Loucy (cell line): ENCODE measurements at regions not wholly inside any gene's neighbourhood (a gene's known extent, or its start where the extent isn't known, plus 50 kb on each side); places are given as distances from the start of the nearest gene placed in this dataset.
"Not testable (repeated sequence)": the region's sequence is repeated elsewhere in the genome, so short reads cannot be mapped to it uniquely, and the experiment has no call there.

Source experiments
- H2AFZ ChIP-seq: fragments of 200-600 bp; sonication (generic); 2 replicates; pipeline ENCODE4 v1.6.0; 2016; ENCODE audit warnings: antibody characterized with exemption, mild to moderate bottlenecking, low read length, moderate library complexity
- H3F3A ChIP-seq: fragments of 200-600 bp; 2 replicates; pipeline ENCODE4 v1.6.0; 2016; ENCODE audit warnings: antibody characterized with exemption, low read depth, mild to moderate bottlenecking
- H3K27me3 ChIP-seq: fragments of 200-600 bp; sonication (generic); 2 replicates; pipeline ENCODE4 v1.6.1; 2014; ENCODE audit warnings: low read length, mild to moderate bottlenecking; ENCODE audit not compliant: insufficient read depth, poor library complexity, severe bottlenecking
- H3K36me3 ChIP-seq: fragments of 200-600 bp; sonication (generic); 2 replicates; pipeline ENCODE4 v1.6.1; 2016; ENCODE audit warnings: low read length; ENCODE audit not compliant: insufficient read depth
- H3K4me1 ChIP-seq: fragments of 200-600 bp; sonication (generic); 2 replicates; pipeline ENCODE4 v1.5.1; 2014; ENCODE audit warnings: low read length, mild to moderate bottlenecking; ENCODE audit not compliant: insufficient read depth, poor library complexity, severe bottlenecking
- H3K4me2 ChIP-seq: fragments of 200-600 bp; sonication (generic); 2 replicates; pipeline ENCODE4 v1.6.0; 2014; ENCODE audit warnings: antibody characterized with exemption, low read length, low read depth, mild to moderate bottlenecking; ENCODE audit not compliant: poor library complexity, severe bottlenecking
- H3K4me3 ChIP-seq: fragments of 200-600 bp; sonication (generic); 2 replicates; pipeline ENCODE4 v1.5.1; 2014; ENCODE audit warnings: low read length, mild to moderate bottlenecking, mixed read lengths; ENCODE audit not compliant: poor library complexity, severe bottlenecking
- H3K79me2 ChIP-seq: fragments of 200-600 bp; sonication (generic); 2 replicates; pipeline ENCODE4 v1.6.1; 2014; ENCODE audit warnings: low read length; ENCODE audit not compliant: insufficient read depth
- H3K9ac ChIP-seq: fragments of 200-600 bp; sonication (generic); 2 replicates; pipeline ENCODE4 v1.6.0; 2014; ENCODE audit warnings: mild to moderate bottlenecking, low read depth, low read length, moderate library complexity; ENCODE audit not compliant: poor library complexity, severe bottlenecking
- H3K9me2 ChIP-seq: fragments of 200-600 bp; sonication (generic); replicated peaks from 2 replicates; pipeline ENCODE4 v1.6.1; 2016; ENCODE audit warnings: low read depth, low read length, mixed read lengths
- H3K9me3 ChIP-seq: fragments of 200-600 bp; sonication (generic); 2 replicates; pipeline ENCODE4 v1.6.1; 2014; ENCODE audit warnings: mild to moderate bottlenecking, antibody characterized with exemption, low read length, low read depth; ENCODE audit not compliant: insufficient read depth
- H4K20me1 ChIP-seq: fragments of 200-600 bp; sonication (generic); 2 replicates; pipeline ENCODE4 v1.6.0; 2014; ENCODE audit warnings: antibody characterized with exemption, low read length, mild to moderate bottlenecking; ENCODE audit not compliant: insufficient read depth, poor library complexity, severe bottlenecking
- EZH2phosphoT487 ChIP-seq: fragments of 200-600 bp; IDR thresholded peaks from 2 replicates; pipeline ENCODE4 v1.6.1; 2018; ENCODE audit warnings: antibody characterized with exemption, mild to moderate bottlenecking, moderate library complexity, borderline replicate concordance
- TF ChIP-seq, protein P1 (sequence below): fragments of 200-600 bp; sonication (generic); conservative IDR thresholded peaks from 2 replicates; pipeline ENCODE4 v1.5.1; 2014; ENCODE audit warnings: mild to moderate bottlenecking, antibody characterized with exemption, low read length

DNA sequence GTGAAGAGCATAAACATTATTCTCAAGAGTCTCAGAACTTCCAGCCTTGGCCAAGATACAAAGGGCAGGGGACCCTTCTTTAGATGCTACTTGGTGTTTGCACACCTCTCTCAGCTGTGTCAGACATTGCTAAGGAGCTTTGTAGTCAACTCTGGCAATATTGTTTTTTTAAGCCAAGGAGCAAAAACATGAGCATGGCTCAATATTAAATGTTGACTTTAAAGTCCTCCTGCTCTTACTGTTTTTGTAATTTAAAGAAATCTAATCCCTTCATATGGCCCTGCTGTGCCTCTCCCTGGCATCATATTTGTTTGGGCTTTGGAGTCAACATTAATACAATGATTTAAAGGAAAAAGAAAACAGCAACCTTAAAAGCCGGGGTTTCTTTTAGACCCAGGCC lies 67.9 kb upstream of the TMEM170B start:
- H3K9me2 ChIP-seq = no peaks in the 10 kb centered on the region
- TF ChIP-seq, protein P1, sequence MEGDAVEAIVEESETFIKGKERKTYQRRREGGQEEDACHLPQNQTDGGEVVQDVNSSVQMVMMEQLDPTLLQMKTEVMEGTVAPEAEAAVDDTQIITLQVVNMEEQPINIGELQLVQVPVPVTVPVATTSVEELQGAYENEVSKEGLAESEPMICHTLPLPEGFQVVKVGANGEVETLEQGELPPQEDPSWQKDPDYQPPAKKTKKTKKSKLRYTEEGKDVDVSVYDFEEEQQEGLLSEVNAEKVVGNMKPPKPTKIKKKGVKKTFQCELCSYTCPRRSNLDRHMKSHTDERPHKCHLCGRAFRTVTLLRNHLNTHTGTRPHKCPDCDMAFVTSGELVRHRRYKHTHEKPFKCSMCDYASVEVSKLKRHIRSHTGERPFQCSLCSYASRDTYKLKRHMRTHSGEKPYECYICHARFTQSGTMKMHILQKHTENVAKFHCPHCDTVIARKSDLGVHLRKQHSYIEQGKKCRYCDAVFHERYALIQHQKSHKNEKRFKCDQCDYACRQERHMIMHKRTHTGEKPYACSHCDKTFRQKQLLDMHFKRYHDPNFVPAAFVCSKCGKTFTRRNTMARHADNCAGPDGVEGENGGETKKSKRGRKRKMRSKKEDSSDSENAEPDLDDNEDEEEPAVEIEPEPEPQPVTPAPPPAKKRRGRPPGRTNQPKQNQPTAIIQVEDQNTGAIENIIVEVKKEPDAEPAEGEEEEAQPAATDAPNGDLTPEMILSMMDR = no peak
- TF ChIP-seq EZH2phosphoT487 = no peak
- no peaks in the 10 kb centered on the region for H3K36me3 ChIP-seq
- H3K9me3 ChIP-seq = no peaks in the 10 kb centered on the region
- H3K79me2 ChIP-seq = no peaks in the 10 kb centered on the region
- H3K4me3 ChIP-seq = no peak overlapping the region
- no peaks in the 10 kb centered on the region for H3K4me1 ChIP-seq
- no peaks in the 10 kb centered on the region for H3F3A ChIP-seq
- H3K9ac ChIP-seq = no peak overlapping the region
- H4K20me1 ChIP-seq = no peaks in the 10 kb centered on the region
- no peaks in the 10 kb centered on the region for H3K27me3 ChIP-seq
- no peak overlapping the region for H2AFZ ChIP-seq
- H3K4me2 ChIP-seq = no peak overlapping the region

DNA sequence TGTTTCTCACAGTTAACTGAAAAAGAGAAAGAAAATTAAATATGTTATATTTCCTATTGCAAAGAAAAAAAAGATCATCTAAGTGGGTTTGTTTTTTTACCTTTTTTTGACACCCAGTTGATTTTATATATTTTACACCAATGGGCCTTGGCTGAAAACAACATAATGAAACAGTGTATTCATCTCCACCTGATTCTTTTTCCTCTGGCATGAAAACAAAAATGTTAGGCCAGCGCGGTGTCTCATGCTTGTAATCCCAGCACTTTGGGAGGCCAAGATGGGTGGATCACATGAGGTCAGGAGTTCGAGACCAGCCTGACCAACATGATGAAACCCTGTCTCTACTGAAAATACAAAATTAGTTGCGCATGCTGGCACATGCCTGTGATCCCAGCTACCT lies 69.3 kb upstream of the TMEM170B start:
- not testable (repeated sequence) for H3K36me3 ChIP-seq, H2AFZ ChIP-seq, H3K9ac ChIP-seq, H3K79me2 ChIP-seq, H3F3A ChIP-seq, H3K4me2 ChIP-seq, H3K4me1 ChIP-seq, H3K9me2 ChIP-seq, H4K20me1 ChIP-seq, H3K4me3 ChIP-seq, H3K27me3 ChIP-seq, H3K9me3 ChIP-seq

DNA sequence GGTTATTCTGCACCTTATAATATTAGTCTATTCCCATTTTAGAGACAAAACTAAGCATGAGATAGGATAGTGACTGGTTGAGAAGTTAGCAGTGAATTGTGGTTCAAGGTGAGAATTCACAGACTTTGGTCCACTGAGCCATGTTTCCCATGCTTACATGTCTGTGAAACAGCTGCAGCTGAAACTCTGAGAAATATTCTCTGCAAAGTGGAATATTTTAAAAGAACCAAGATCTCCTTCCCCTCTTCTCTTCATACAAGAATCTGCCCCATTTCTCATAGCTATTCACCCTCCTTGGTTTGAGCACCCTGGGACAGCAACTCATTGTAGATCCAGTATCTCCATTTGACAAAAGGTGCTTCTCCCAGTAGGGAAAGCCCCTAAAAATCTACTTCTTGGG lies 70.2 kb upstream of the TMEM170B start:
- H2AFZ ChIP-seq = no peak overlapping the region
- H3K4me3 ChIP-seq = no peak overlapping the region
- H3K4me2 ChIP-seq = no peak overlapping the region
- no peaks in the 10 kb centered on the region for H3K4me1 ChIP-seq
- H3K9me2 ChIP-seq = no peaks in the 10 kb centered on the region
- no peak overlapping the region for H3K9ac ChIP-seq
- H4K20me1 ChIP-seq = no peaks in the 10 kb centered on the region
- H3K27me3 ChIP-seq = no peaks in the 10 kb centered on the region
- TF ChIP-seq, protein P1 = no peak
- TF ChIP-seq EZH2phosphoT487 = no peak
- H3K79me2 ChIP-seq = no peaks in the 10 kb centered on the region
- H3F3A ChIP-seq = no peaks in the 10 kb centered on the region
- H3K36me3 ChIP-seq = no peaks in the 10 kb centered on the region
- no peaks in the 10 kb centered on the region for H3K9me3 ChIP-seq

DNA sequence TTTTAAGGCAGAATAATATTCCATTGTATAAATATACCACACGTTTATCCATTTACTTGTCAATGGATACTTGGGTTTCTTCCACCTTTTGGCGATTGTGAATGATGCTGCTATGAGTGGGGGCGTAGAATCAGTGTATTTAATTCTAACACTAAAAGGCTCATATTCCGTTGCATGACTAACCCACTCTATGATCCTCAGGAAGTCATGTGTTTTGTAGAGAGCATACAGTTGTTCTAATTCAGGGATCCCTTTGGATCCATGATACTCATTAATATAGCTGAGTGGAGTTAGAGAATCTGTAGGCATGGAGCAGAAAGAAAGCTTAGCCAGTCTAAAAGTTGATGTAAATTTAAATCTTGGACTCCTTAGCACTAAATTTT lies 74.2 kb upstream of the TMEM170B start:
- Histone ChIP-seq H3K79me2 (no peaks in the 10 kb centered on the region), H3K27me3 (no peaks in the 10 kb centered on the region), H3K9me3 (no peaks in the 10 kb centered on the region), H4K20me1 (no peaks in the 10 kb centered on the region), H3K4me3 (no peak overlapping the region), H3F3A (peaks cover 7% of the 10 kb centered on the region; the same call in 1 of the 2 replicates), H3K9ac (no peak overlapping the region), H3K4me1 (peaks cover 26% of the 10 kb centered on the region), H3K36me3 (no peaks in the 10 kb centered on the region), H3K9me2 (no peaks in the 10 kb centered on the region), H2AFZ (no peak overlapping the region), H3K4me2 (no peak overlapping the region)
- TF ChIP-seq EZH2phosphoT487 = no peak
